ENCODE measurements at regions not wholly inside any gene's neighbourhood (a gene's known extent, or its start where the extent isn't known, plus 50 kb on each side); places are given as distances from the start of the nearest gene placed in this dataset.

DNA sequence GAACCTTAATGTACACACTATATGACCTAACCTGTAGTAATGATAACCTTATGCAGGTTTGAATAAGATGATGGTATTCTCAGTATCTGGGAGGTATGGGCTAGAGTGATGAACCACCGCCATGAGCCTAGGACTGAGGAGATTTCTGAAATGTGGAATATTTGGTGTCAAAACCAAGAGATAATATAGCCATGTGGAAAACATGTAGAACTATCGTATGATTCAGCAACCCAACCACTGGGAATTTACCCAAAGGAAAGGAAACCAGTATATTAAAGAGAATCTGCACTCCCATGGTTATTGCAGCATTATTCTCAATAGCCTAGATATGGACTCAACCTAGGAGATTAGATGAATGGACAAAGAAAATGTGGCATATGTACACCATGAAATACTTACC is 271.7 kb upstream of the BTG1 start:
- POLR2A ChIA-PET = no interaction called here
- CTCF ChIA-PET = interaction anchor here (0.6 to 0.8 kb wide), 3 partner anchors 15 to 943 kb away, joined by 3 to 5 read pairs (median 3); no protein-coding TSS in a partner anchor
- no peak overlapping the region for H3K4me3 ChIP-seq (ENCODE audit: low read depth, low read length)

GRCh38 chr12:92416385-92416812 is 270.8 kb upstream of the BTG1 start:
- Histone ChIP-seq H3K9me3 (ENCODE audit: control insufficient read depth, insufficient read depth, low read depth, low read length) (no peaks in the 10 kb centered on the region), H3K4me1 (ENCODE audit: control insufficient read depth, insufficient read depth, low read length) (no peaks in the 10 kb centered on the region), H3K36me3 (ENCODE audit: control insufficient read depth in 2 of 2, insufficient read depth in 1 of 2, low read length in 2 of 2) (no peaks in the 10 kb centered on the region), H3K4me3 (ENCODE audit: low read depth, low read length) (no peak overlapping the region), H3K27ac (ENCODE audit: extremely low read depth, low read depth, low read length) (no peak overlapping the region)
- ChIA-PET POLR2A (no interaction called here), CTCF (no interaction called here)
- TF ChIP-seq ZNF202 (tag by site-specific recombination; IDR thresholded peaks at IDR 0.05; ENCODE audit: borderline replicate concordance) (no peak), ZNF501 (tag by site-specific recombination; IDR thresholded peaks at IDR 0.05) (no peak), ZNF133 (tag by site-specific recombination; IDR thresholded peaks at IDR 0.05) (no peak), KLF10 (tag by site-specific recombination; IDR thresholded peaks at IDR 0.05) (no peak), ZNF785 (tag by site-specific recombination; IDR thresholded peaks at IDR 0.05) (no peak), ZBTB10 (tag by site-specific recombination; IDR thresholded peaks at IDR 0.05) (no peak), ZBTB1 (tag by site-specific recombination; IDR thresholded peaks at IDR 0.05) (no peak)

More for the DNA sequence above, 271.7 kb upstream of the BTG1 start:
- Histone ChIP-seq H3K36me3 (ENCODE audit: control insufficient read depth in 2 of 2, insufficient read depth in 1 of 2, low read length in 2 of 2) (no peaks in the 10 kb centered on the region), H3K9me3 (ENCODE audit: control insufficient read depth, insufficient read depth, low read depth, low read length) (no peaks in the 10 kb centered on the region), H3K4me1 (ENCODE audit: control insufficient read depth, insufficient read depth, low read length) (no peaks in the 10 kb centered on the region), H3K27ac (ENCODE audit: extremely low read depth, low read depth, low read length) (no peak overlapping the region)
- TF ChIP-seq ZNF423 (tag by site-specific recombination; IDR thresholded peaks at IDR 0.05) = no peak
- no peak for TF ChIP-seq ZNF248 (tag by site-specific recombination; IDR thresholded peaks at IDR 0.05)
- no peak for TF ChIP-seq PBX3 (CRISPR knock-in tag; IDR thresholded peaks at IDR 0.05)
- TF ChIP-seq ZNF341 (tag by site-specific recombination; IDR thresholded peaks at IDR 0.05; ENCODE audit: low read depth) = no peak
- TF ChIP-seq SCRT2 (tag by site-specific recombination; IDR thresholded peaks at IDR 0.05) = no peak
- TF ChIP-seq ZBTB21 (tag by site-specific recombination; IDR thresholded peaks at IDR 0.05) = no peak
- no peak for TF ChIP-seq ZNF664 (tag by site-specific recombination; IDR thresholded peaks at IDR 0.05)
- TF ChIP-seq PRDM2 (tag by site-specific recombination; IDR thresholded peaks at IDR 0.05; ENCODE audit: borderline replicate concordance) = no peak
